ENCODE measurements at regions not wholly inside any gene's neighbourhood (a gene's known extent, or its start where the extent isn't known, plus 50 kb on each side); places are given as distances from the start of the nearest gene placed in this dataset.

GRCh38 chr3:187900993-187901755 lies 155.9 kb upstream of the BCL6 start:
- no peak for DNase-seq (ENCODE audit: low read depth in 2 of 2)

- no peak for DNase-seq (ENCODE audit: low read depth in 2 of 2)
These were observed 156.8 kb upstream of the BCL6 start for GRCh38 chr3:187902041-187902471.

GRCh38 chr3:187902936-187903335 lies 157.7 kb upstream of the BCL6 start:
- no peak for DNase-seq (ENCODE audit: low read depth in 2 of 2)

GRCh38 chr3:187903697-187904096 lies 158.4 kb upstream of the BCL6 start:
- no peak for DNase-seq (ENCODE audit: low read depth in 2 of 2)

GRCh38 chr3:187906416-187906815 lies 161.1 kb upstream of the BCL6 start:
- no peak for DNase-seq (ENCODE audit: low read depth in 2 of 2)

- no peak for DNase-seq (ENCODE audit: low read depth in 2 of 2)
These were observed 161.7 kb upstream of the BCL6 start for GRCh38 chr3:187906920-187907319.

GRCh38 chr3:187909866-187910265 lies 164.6 kb upstream of the BCL6 start:
- DNase-seq (ENCODE audit: low read depth in 2 of 2), result no peak

GRCh38 chr3:187912007-187912406 lies 166.7 kb upstream of the BCL6 start:
- DNase-seq (ENCODE audit: low read depth in 2 of 2), result no peak

- no peak for DNase-seq (ENCODE audit: low read depth in 2 of 2)
These were observed 168.4 kb upstream of the BCL6 start for GRCh38 chr3:187913617-187914033.

- DNase-seq (ENCODE audit: low read depth in 2 of 2), result no peak
These were observed 169.0 kb upstream of the BCL6 start for GRCh38 chr3:187914231-187914630.

- DNase-seq (ENCODE audit: low read depth in 2 of 2), result no peak
These were observed 170.8 kb upstream of the BCL6 start for GRCh38 chr3:187916072-187916471.

- DNase-seq (ENCODE audit: low read depth in 2 of 2), result no peak
These were observed 172.9 kb upstream of the BCL6 start for GRCh38 chr3:187918081-187918644.

GRCh38 chr3:187919048-187919447 lies 173.8 kb upstream of the BCL6 start:
- peak in 1 of 2 donors; percentile 36 for DNase-seq (ENCODE audit: low read depth in 2 of 2)

GRCh38 chr3:187919544-187919943 lies 174.3 kb upstream of the BCL6 start:
- no peak for DNase-seq (ENCODE audit: low read depth in 2 of 2)

- no peak for DNase-seq (ENCODE audit: low read depth in 2 of 2)
These were observed 174.8 kb upstream of the BCL6 start for GRCh38 chr3:187920030-187920429.

- DNase-seq (ENCODE audit: low read depth in 2 of 2), result no peak
These were observed 175.6 kb upstream of the BCL6 start for GRCh38 chr3:187920913-187921312.

- DNase-seq (ENCODE audit: low read depth in 2 of 2), result no peak
These were observed 176.3 kb upstream of the BCL6 start for GRCh38 chr3:187921391-187922074.

GRCh38 chr3:187922704-187923416 lies 177.6 kb upstream of the BCL6 start:
- no peak for DNase-seq (ENCODE audit: low read depth in 2 of 2)

GRCh38 chr3:187924651-187925050 lies 179.4 kb upstream of the BCL6 start:
- DNase-seq (ENCODE audit: low read depth in 2 of 2), result no peak

- no peak for DNase-seq (ENCODE audit: low read depth in 2 of 2)
These were observed 180.1 kb upstream of the BCL6 start for GRCh38 chr3:187925326-187925725.

- DNase-seq (ENCODE audit: low read depth in 2 of 2), result no peak
These were observed 181.4 kb upstream of the BCL6 start for GRCh38 chr3:187926620-187927019.

GRCh38 chr3:187927565-187927964 lies 182.3 kb upstream of the BCL6 start:
- no peak for DNase-seq (ENCODE audit: low read depth in 2 of 2)
